Activated CD4-positive, CD25-positive, alpha-beta regulatory T cell (primary cell): ENCODE measurements at regions not wholly inside any gene's neighbourhood (a gene's known extent, or its start where the extent isn't known, plus 50 kb on each side); places are given as distances from the start of the nearest gene placed in this dataset.

ENCODE experiments used
- DNase-seq, 4 experiments: peaks; one replicate each; lab custom pipeline; 2025; lab: John Stamatoyannopoulos, UW

DNA sequence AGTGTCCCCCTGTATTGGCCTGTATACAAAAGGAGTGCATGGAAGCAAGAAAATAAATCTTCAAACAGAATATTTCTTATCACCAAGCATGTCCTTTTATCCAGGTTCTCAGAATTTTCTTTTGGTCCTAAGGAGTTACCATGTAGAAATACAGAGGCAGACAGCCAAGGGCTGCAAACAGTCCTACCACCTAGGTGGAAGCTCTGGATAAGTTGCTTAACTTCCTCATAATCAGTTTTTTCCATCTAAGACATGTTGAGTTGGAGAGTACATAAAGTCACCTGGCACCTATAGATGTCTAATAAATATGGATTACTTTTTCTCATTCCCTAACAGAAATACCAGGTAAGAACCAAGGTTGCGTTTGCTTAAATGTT lies 57.0 kb upstream of the BLID start:
- no peak for DNase-seq

DNA sequence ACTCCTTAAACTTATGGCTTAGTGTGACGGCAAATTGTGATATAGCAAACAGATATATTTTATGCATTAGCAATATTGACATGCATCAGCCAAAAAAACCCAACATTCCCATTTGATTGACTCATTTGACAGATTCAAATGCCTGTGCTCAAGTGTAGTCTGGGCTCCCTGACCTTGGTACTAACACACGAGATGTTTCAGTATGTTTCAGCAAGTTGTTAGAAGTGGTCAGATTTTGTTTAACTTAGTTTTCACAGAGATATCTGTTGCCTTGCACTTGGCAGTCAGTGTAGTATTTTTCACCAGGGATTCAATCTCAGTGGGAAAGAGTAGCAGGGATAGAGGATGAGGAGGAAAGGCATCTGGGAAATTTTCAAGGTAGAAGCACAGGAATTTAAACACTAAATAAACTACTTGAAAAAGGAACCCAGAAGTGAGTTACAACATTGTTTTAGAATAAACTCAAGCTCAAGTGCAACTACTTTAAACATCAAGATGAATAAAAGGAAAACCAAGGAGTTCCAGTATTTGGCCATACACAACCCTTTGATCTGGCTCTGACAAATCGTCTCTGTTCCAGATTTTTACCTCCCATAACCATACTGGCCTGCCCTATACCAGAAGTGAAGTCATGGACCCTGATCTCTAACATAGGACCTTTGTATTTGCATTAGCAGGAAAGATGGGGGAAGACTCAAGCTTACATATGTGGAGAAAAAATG lies 56.5 kb upstream of the BLID start:
- DNase-seq: no peak

DNA sequence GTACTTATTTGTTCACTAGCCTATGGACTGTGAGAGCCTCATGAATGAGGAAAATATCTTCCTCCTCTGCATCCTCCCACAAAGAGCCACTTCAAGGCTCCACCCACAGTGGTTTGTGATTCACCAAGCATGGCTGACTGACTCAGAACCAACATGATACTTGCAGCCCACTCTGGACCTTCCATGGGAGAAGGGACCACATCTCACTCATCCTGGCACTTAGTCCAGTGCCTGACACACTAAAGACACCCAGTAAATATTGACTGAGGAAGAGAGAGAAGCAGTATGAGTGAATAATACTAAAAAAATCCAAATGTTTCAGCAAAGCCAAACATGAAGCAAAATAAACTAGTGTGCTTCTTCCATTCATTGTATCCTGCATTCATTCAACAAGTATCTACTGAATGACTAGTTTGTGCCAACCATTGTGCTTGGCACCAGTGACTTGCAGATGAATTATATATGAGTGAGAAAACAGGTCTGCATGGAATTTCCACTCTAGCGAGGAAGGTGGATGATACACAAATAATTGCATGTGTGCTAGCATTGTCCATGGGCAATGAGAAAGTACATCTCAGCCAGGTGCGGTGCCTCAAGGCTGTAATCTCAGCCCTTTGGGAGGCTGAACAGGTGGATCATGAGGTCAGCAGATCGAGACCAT lies 54.9 kb upstream of the BLID start:
- no peak for DNase-seq

GRCh38 chr11:122168218-122168617 lies 52.2 kb upstream of the BLID start:
- DNase-seq: no peak

DNA sequence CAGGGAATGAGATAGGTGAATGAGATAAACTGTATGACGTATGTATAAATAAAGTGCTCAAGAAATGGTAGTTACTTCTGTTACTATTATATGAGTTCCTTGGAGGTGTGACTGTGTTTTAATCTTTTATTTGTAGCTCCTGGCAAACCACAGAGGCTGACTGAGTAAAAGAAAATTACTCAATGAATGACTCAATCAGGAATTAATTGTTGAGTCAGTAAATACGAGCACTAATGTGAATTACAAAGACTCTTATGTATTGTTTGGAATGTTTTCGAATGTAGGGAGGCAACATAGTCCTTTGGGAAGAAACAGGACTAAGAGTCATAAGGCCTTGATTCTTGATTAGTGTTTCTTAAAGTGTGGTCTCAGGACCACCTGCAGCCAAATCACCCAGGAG lies 51.1 kb upstream of the BLID start:
- DNase-seq: no peak

- no peak for DNase-seq
These were observed 49.8 kb upstream of the BLID start for GRCh38 chr11:122165607-122166371.
